CD4-positive, alpha-beta T cell treated with Interleukin-17A for 4 hours (primary cell): ENCODE measurements at regions not wholly inside any gene's neighbourhood (a gene's known extent, or its start where the extent isn't known, plus 50 kb on each side); places are given as distances from the start of the nearest gene placed in this dataset.
"Not testable (repeated sequence)": the region's sequence is repeated elsewhere in the genome, so short reads cannot be mapped to it uniquely, and the experiment has no call there.

Experiments
- DNase-seq: peaks from one replicate; pipeline ENCODE4 v3.0.0-alpha.2; 2020; ENCODE audit warnings: mixed read lengths

DNA sequence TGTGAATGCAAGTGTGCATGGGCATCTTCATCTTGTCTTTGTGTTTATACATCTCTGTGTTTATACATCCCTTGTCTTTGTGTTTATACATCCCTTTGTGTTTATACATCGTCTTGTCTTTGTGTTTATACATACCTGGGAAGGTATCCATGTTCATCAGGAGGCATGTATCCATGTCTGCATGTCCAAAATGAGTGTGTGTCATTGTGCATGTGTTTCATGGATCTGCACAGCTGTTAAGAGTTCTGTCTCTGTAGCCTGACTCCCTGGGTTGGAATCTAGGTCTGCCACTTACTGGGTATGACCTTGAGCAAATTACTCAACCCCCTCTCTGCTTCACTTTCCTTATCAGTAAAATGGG is 50.1 kb upstream of the SIRPA start:
- no peak for DNase-seq

DNA sequence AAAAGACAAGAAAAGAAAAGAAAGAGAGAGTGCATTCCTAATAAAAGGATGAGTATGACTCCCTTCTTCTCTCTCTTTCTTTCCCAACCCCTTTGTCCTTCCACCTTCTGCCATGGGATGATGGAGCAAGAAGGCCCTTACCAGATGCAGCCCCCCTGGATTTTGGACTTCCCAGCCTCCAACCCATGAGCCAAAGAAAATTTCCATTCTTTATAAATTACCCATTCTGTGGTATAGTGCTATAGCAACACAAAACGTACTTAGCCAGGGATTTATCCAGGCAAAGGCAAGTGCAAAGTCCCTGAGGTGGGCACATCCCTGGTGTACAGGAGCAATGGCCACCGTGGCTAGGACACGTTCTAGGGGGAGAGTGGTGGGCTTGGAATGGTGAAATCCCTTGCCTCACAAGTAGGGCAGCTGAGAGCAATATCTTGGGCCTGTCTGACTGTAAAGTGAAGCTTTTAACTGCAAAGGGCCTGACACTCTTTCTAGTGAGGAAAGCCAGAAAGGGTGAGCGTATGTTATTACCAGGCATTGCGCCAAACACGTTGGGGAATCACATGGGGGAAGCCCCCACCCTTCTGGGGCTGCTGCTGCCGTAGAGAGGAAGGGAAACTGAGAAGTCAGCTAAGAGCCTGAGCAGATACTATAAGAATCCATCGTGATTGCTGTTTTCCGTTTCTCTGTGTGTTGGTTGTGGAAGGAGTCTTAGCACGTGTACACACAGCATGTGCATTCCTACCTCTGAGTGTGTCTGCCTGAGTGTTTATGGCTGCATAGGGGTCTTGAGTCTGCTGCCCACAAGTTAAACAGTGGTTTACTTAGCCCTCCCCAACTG is 50.7 kb upstream of the SIRPA start:
- DNase-seq: no peak

GRCh38 chr20:1842281-1842680 is 52.9 kb upstream of the SIRPA start:
- no peak for DNase-seq

GRCh38 chr20:1841554-1842140 is 53.6 kb upstream of the SIRPA start:
- no peak for DNase-seq

- DNase-seq: no peak
Measured at GRCh38 chr20:1840817-1841553, 54.2 kb upstream of the SIRPA start.

GRCh38 chr20:1839376-1840317 is 55.6 kb upstream of the SIRPA start:
- DNase-seq: not testable (repeated sequence)

GRCh38 chr20:1838556-1839279 is 56.5 kb upstream of the SIRPA start:
- DNase-seq: no peak

DNA sequence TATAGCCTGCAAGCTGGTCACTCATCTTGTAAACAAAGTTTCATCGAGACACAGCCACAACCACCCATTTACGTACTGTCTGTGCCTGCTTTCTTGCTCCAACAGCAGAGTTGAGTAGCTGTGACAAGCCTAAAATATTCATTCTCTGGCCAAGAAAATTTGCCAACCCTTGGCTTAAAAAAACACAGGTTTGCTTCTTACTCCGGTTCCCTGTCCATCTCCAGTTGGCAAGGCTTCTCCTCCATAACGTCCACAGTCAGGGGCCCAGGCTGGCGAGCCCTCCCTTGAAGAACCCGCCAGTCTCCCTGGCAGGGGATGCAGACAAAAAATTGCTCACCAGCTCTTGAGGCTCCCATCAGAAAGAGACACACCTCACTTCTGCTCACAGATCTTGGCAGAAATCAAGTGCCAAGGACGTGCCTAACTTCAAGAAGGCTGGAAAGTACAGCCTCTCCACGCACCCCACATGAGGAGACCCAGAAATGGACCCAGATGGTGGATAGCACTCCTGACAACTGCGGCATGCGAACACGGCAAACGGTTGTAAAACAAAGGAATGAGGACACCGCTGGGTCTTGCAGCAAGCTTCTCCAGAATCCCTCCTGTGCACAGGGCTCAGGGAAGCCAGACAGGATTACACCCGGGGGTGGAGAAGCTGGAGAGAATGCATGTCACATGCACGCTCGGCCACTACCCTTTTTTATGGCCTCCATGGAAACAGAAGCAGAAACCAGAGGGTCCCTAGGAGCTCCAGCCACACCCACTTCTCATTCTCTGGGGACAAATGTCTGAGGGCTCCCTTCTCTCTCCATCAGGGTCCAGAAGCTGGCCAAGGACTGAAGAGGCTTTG is 59.8 kb upstream of the SIRPA start:
- DNase-seq: no peak

- no peak for DNase-seq
Measured at GRCh38 chr20:1833728-1834726, 61.2 kb upstream of the SIRPA start.

- no peak for DNase-seq
Measured at GRCh38 chr20:1833216-1833615, 62.0 kb upstream of the SIRPA start.

GRCh38 chr20:1832634-1833033 is 62.6 kb upstream of the SIRPA start:
- DNase-seq: no peak

- DNase-seq: no peak
Measured at GRCh38 chr20:1831606-1832005, 63.6 kb upstream of the SIRPA start.

- DNase-seq: no peak
Measured at GRCh38 chr20:1831096-1831495, 64.1 kb upstream of the SIRPA start.

- DNase-seq: no peak
Measured at GRCh38 chr20:1830240-1830639, 65.0 kb upstream of the SIRPA start.

- DNase-seq: no peak
Measured at GRCh38 chr20:1829531-1829930, 65.7 kb upstream of the SIRPA start.

DNA sequence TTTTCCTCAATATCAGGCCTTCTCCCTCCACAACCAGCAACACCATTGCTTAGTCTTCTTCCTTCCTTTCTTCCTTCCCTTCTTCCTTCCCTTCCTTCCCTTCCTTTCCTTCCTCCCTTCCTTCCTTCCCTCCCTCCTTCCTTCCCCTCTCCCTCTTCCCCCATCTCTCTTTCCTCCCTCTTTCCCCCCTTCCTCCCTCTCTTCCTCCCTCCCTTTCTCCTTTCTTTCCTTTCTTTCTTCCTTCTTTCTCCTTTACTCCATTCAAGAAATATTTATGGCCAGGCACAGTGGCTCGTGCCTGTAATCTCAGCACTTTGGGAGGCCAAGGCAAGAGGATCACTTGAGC is 66.4 kb upstream of the SIRPA start:
- no peak for DNase-seq

DNA sequence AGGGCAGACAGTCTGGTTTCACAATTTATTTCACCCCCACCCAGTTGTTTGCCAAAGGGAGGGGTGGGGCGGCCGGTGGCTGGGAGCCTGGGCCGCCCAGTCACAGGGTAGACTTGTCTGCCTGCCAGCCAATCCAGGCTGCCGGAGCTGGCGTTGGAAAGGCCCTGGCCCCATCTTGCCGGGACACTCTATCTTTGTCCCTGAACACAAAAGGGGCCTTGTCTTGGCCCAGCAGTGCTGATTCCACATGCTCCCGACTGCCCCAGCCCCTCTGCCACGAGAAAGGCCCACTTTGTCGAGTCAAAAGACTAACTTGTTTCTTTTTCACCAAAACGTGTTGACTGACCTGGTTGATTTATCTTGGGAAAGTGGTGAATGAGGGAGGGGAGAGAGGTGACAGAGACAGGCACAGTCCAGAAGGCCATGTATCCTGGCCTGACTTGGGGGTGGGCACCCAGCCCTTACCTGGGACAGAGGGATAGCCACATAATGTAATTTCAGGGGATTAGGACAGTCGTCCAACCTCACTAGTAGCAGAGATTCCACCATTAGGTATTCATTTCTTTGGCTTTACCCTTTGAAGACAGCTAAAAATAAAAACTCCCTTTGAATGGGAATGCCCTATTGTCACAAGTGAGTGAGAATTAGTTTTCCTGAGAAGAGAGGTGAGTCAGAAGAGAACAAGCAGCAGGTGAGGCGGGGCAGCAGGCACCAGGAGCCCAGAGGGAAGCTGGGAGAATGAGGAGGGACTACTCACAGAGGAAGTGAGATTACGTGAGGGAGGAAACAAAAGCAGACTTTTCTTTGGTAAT is 67.0 kb upstream of the SIRPA start:
- no peak for DNase-seq

DNA sequence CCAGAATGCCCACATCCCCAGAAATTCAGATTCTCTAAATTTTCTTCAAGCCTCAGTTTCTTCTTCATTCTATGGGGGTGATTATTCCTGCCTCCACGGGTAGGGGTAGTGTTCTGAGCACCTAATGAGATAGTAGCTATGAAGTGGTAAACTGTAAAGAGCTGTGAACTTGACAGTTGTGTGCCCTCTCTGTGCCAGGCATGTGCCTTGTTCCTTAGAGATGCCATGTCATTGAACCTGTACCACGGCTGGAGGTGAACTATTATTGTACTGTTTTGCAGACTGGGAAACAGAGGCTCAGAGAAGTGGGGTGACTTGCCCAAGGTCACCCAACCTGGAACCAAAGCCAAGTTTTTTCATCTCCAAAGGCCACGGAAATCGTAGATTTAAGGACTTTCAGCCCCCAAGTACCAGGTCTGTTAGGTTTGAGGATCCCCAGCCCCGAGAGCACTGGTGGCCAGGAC is 67.7 kb upstream of the SIRPA start:
- no peak for DNase-seq

DNA sequence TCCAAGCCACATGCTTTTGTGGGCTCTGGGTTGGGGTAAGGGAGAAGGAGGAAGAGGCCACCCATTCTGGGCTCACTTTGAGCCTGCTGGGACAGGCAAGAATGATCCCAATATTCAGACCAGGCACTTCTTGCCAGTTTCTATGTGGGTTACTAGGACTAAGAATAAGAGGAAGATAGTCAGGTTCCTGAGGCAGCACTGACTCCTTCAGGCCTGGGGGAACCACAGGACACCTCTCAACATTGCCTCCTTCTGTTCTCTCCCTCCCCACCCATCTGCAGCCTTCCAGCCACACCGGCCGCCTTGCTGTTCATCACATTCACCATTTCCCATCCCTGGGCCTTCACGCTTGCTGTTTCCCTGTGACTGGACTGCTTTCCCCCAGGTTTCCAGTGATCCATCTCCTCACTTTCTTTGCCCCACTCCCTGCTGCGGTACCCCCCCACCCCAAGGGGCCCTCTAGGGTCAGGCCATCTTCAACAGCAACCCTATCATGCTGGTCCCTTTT is 69.2 kb upstream of the SIRPA start:
- DNase-seq: no peak
